ENCODE measurements at regions not wholly inside any gene's neighbourhood (a gene's known extent, or its start where the extent isn't known, plus 50 kb on each side); places are given as distances from the start of the nearest gene placed in this dataset.

DNA sequence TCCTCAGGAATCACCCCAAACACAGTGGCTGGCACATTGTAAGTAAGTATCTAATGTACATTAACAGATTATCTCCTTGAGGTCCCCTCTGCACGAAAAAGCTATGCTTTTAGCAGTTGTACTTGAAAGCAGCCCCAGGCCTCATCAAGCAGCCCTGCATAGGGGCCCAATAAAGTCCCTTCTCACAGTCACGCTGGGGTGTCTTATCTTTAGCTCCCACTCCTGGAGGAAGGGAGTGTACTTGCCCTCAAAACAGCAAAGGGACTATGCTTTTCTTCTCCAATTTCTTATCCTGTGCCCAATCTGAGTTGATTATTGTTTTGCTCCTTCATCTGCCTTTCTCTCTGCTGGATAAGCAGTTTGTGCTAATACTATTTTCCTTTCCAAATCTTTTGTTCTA is 168.8 kb upstream of the PLXNA2 start:
- TF ChIP-seq, protein P1, sequence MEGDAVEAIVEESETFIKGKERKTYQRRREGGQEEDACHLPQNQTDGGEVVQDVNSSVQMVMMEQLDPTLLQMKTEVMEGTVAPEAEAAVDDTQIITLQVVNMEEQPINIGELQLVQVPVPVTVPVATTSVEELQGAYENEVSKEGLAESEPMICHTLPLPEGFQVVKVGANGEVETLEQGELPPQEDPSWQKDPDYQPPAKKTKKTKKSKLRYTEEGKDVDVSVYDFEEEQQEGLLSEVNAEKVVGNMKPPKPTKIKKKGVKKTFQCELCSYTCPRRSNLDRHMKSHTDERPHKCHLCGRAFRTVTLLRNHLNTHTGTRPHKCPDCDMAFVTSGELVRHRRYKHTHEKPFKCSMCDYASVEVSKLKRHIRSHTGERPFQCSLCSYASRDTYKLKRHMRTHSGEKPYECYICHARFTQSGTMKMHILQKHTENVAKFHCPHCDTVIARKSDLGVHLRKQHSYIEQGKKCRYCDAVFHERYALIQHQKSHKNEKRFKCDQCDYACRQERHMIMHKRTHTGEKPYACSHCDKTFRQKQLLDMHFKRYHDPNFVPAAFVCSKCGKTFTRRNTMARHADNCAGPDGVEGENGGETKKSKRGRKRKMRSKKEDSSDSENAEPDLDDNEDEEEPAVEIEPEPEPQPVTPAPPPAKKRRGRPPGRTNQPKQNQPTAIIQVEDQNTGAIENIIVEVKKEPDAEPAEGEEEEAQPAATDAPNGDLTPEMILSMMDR (conservative IDR thresholded peaks at IDR 0.05; ENCODE audit: low read depth, low read length), result no peak
- no peak for DNase-seq (ENCODE audit: low read depth)
- H3K4me3 ChIP-seq (ENCODE audit: low read depth, low read length), result no peak overlapping the region

DNA sequence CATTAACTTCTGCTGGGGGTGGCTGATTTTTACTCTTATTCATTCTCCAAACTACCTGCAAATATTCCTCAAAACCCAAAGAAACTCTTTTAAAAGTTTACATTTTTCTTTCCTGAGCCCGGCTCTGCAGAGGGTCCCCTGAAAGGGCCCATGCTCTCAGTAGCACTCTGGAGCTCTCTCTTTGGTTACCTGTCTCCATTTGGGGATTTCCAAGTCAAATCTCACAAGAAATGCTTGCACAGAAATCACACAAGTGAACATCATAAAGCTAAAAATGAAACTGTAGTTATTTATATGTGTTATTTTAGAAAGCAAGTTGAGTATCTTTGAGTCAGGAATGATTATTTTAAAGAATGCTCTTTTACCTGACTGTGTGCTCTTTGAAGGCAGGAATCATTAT is 174.5 kb upstream of the PLXNA2 start:
- TF ChIP-seq, protein P1 (conservative IDR thresholded peaks at IDR 0.05; ENCODE audit: low read depth, low read length), result no peak
- DNase-seq (ENCODE audit: low read depth), result no peak
- no peak overlapping the region for H3K4me3 ChIP-seq (ENCODE audit: low read depth, low read length)

DNA sequence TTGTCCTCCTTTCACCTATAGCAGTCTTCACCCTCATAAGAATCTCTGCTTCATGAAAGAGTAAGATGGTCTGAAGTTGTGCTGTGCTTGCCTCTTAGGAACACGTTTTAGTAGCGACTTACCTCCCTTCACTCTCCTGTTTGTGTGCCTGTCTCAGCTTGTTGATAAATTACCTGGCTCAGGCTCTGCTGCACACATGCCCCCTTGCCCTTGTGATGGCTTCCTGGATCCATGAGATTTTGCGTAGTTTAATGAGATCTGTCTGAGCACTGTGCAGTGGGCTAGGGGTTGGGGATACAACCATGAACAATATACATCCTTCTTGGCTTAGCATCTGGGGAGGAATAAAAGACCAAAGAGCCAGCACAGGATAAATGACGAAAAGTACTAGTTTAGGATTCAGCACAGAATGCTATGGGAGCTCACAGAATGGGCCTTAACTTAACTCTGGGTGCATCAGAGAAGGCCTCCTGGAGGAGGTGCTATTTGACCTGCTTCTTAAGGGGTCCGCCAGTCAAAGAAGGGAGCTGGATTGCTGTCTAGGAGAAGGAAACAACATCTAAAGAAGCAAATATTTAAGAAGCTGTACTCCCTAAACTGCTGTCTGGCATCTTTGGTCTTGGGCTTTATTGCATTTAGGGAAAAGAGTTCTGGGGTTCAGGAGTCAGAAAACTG is 175.7 kb upstream of the PLXNA2 start:
- DNase-seq (ENCODE audit: low read depth), result no peak
- H3K4me3 ChIP-seq (ENCODE audit: low read depth, low read length), result no peak overlapping the region
- TF ChIP-seq, protein P1 (conservative IDR thresholded peaks at IDR 0.05; ENCODE audit: low read depth, low read length), result no peak

DNA sequence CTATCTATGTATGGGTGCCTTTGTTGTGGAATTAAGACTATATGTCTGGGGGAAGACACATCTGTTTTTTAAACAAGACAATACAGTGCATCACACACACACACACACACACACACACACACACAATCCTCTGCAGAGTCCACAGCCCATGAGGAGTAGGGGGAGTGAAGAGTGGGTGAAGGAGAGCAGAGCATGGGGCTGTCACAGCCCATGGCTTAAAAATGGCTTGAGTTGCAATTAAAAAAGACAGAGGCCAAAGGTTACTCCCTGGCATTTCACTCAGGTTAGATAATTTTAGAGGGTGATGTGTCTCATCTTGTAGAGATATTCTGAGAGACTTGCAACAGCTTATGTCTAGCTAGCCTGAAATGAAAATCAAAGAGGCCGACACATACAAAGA is 176.5 kb upstream of the PLXNA2 start:
- TF ChIP-seq, protein P1 (conservative IDR thresholded peaks at IDR 0.05; ENCODE audit: low read depth, low read length), result no peak

DNA sequence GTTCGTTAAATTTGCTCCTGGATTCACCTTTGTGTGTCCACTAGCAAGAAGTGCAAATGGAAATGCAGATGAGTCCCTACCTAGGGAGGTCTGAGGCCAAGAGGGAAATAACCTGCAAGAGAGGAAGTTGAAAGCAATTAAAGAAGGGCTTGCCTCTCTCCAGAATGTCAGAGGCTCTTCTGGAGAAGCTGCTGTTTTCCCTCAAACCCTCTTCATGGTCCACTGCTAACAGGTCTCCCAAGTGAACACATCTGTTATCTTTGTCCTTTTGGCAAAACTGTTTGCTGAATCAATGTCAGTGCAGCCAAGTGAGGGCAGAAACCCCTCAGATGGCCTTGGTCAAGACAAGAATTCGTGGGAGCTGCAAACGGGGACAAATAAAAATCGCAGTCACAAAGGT is 177.3 kb upstream of the PLXNA2 start:
- H3K4me3 ChIP-seq (ENCODE audit: low read depth, low read length), result no peak overlapping the region
- TF ChIP-seq, protein P1 (conservative IDR thresholded peaks at IDR 0.05; ENCODE audit: low read depth, low read length), result no peak
- no peak for DNase-seq (ENCODE audit: low read depth)

More for the DNA sequence above, 176.5 kb upstream of the PLXNA2 start:
- DNase-seq (ENCODE audit: low read depth), result no peak
- no peak overlapping the region for H3K4me3 ChIP-seq (ENCODE audit: low read depth, low read length)

DNA sequence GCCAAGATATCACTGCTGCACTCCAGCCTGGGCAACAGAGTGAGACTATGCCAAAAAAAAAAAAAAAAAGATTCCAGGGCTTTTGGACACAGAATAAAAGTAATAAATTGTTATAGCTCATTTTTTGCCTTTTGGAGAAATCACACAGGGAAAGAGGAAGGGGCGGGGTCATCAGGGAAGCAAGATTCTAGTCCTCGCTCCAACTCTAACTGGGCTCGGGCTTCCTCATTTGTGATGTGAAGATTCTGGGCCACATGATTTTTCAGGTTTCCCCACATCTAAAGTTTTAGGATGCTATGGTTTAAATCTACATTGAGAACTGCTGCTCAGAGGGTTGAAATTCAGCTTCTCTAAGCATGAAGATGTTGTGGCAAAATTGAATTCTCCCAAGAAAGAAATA is 179.3 kb upstream of the PLXNA2 start:
- TF ChIP-seq, protein P1 (conservative IDR thresholded peaks at IDR 0.05; ENCODE audit: low read depth, low read length), result no peak
- H3K4me3 ChIP-seq (ENCODE audit: low read depth, low read length), result no peak overlapping the region
- DNase-seq (ENCODE audit: low read depth), result no peak

DNA sequence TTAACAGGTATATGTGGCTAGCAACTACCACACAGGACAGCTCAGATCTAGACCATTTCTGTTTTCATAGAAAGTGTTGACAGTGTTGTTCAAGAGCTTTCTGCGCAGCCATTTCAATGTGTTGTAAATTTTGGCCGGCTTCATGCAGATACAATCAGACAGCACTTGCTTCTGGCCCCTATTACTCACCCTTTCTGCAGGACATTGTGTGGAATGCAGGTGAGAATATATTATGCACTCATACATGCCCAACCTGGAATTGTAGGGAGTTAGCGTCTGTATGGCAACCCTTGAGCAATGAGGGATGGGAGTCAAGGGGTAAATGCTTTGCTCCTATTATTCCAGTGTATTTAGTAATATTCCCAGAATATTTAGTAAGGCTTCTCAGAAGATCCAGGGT is 180.9 kb upstream of the PLXNA2 start:
- no peak overlapping the region for H3K4me3 ChIP-seq (ENCODE audit: low read depth, low read length)
- TF ChIP-seq, protein P1 (conservative IDR thresholded peaks at IDR 0.05; ENCODE audit: low read depth, low read length), result no peak
- DNase-seq (ENCODE audit: low read depth), result no peak
